ENCODE measurements at regions not wholly inside any gene's neighbourhood (a gene's known extent, or its start where the extent isn't known, plus 50 kb on each side); places are given as distances from the start of the nearest gene placed in this dataset.
"Not testable (repeated sequence)": the region's sequence is repeated elsewhere in the genome, so short reads cannot be mapped to it uniquely, and the experiment has no call there.

DNA sequence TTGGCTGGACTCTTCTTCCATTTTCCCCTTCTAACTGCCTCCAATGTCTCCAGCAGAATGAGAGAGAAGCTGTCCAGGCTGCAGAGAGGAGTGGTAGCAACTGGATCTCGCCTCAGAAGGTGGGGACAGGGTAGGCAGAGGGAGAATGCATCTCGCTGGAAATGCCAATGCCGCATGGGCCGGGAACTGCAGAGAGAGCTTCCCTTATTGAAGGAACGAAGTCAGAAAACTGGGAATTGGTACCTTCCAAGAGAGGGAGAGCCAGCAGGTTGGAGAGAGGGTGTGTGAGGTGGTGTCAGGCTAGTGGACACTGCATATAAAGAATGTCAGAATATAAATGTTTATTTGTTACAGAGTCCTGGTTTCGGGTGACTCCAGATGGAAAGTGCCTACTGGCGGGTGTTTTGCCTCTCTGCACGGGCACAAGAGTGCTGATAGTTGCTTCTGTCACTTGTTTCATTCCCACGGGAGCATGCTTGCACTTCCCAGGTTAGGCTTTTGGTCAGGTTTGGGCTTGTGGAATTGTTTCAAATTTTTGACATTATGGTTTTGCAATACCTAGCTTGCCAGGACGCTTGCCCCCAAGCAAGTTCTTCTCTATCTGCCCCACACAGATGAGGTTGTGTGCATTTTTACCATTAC is 156.8 kb upstream of the STS start:
- no peak for DNase-seq

DNA sequence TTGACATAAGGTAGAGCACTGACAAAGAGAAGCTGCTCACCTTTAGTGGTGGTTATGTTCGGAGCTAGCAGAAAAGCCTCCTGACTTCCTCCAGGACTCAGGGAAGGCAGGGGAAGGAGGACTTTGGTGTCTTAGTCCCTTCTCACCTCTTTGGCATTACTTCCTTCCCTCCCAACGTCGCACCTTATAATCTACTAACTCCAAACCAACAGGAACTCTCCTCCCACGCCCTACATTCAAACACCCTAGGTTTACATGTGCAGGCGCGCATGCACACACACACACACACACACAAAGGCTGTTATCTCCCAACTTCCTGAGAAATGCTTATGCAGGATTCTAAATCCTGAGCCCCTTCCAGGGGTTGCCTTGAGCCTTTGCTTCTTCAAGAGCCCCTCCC is 157.7 kb upstream of the STS start:
- no peak for DNase-seq

DNA sequence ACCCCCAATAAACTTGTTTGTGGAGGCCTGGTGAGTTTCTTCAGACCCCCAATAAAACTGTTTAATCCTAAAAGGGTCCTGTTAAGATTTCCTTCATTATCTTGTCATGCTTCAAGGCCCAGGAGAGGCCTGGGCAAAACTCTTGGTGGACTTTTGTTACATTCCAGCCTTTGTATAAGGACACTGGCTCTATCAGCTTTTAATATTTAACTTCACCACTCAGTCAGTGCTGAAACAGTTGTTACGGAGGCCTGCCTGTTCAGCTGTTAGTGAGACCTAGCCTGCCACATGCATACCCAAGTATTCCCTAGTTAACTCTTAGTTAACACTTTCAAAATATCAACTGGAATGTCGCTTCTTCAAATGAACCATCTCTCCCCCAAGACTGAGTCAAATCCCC is 158.8 kb upstream of the STS start:
- not testable (repeated sequence) for DNase-seq

DNA sequence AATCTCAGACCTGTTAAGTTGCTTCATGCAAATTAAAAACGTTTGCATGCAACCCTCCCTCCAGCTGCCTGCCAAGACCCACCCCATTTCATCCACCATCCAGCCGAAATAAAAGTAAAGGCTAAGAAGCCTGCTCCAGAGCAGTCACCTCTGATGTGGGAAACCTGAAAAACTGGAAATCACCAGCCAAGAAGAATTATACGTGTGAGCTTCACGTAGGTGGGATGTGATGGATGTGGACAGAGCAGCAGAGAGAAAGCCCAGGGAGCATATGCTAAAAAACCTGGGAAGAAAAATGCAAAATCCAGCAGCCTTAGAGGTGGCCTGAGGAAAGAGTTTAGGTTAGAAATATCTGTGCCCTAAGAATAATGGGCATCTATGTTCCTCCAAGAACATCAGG is 160.6 kb upstream of the STS start:
- no peak for DNase-seq

DNA sequence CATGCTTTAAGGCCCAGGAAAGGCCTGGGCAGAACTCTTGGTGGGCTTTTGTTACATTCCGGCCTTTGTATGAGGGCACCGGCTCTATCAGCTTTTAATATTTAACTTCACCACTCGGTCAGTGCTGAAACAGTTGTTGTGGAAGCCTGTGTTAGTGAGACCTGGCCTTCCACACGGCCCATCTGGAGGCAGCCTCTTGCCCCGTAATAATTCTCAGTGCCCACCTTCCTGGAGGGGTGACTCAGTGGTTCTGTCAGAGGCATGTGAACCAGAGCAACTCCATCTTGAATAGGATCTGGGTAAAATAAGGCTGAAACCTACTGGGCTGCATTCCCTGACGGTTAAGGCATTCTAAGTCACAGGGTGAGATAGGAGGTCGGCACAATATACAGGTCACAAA is 162.0 kb upstream of the STS start:
- no peak for DNase-seq

DNA sequence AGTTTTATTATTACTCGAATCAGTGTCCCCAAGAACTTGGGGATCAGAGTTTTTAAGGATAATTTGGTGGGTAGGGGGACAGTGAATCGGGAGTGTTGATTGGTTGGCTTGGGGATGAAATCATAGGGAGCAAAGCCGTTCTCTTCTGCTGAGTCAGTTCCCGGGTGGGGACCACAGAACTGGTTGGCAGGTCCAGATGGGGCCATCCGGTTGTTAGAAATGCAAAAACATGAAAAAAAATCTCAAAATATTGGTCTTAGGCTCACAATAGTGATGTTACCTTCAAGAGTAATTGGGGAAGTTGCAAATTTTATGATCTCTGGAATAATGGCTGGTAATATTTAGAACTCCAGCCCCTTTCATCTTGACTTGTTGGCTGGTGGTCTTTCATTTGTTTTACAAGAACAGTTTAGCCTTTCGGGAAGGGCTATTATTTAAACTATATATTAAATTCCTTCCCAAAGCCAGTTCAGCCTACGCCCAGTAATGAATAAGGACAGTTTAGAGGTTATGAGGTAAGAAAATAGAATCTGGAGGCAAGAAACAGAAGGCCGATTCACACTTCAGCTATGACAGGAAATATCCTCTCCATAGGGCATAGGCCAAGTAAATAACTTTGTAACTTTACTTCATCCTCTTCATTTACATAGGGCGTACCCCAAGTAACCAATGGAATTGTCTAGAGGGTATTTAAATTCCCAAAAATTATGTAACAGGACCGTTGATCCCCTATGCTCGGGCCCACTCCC is 164.1 kb upstream of the STS start:
- no peak for DNase-seq

DNA sequence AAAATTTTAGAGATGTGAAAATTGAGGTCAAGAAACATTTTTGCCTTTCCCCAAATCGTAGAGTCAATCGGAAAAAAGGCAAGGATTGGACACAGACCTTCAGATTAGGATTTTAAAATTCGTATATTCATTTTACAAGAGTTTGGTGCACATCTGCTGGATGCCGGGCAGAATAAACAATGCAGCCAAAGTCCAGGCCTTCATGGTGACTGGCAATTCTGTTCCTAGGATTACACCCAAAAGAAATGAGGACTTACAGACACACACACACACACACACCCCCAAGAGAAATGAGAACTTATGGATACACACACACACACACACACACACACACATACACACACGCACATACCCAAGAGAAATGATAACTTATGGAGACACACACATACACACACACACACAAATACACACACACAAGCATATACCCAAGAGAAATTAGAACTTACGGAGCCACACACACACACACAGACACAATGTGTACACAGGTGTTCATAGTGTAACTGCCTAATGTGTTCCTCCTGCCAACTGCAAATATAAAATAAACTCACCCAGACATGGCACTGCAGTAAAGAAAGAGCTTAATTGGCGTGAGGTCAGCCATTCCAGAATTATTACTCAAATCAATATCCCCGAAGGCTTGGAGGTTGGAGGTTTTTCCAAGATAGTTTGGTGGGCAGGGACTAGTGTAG is 165.7 kb upstream of the STS start:
- no peak for DNase-seq

DNA sequence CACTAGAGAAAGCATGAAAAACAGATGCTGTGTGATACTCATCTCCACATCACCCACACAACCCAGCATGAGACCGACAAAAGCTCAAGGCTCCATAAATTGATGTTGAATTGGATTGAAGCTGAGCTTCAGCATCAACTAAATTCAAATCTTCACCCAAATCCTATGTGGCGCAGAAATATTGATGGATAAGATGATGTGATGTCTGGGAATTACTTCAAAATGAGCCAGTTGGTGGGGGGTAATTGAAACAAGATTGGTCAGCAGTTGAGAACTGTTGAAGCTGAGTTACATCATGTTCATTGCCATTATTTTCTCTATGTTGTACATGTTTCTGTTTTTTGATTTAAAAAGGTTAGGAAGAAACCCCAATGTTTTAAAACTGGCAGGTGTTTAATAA is 166.5 kb upstream of the STS start:
- no peak for DNase-seq

DNA sequence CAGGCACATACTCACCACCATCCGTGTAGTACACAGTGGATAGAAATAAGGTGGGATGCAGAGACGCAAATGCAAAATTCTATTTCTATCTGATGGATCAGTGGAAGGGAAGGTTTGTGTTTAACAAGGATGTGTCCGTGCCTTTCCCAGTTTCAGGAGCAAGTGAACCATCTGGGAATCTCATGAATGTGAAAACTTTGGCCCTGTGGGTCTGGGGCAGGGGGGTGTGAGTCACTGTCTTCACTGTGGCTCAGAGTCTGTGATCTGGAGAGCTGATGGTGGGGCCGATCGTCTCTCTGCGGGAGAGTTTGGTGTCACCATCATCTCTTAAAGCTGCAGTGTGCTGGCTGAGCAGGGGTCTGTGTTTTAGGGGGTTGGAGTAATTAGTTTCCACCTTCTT is 179.3 kb upstream of the STS start:
- no peak for DNase-seq

DNA sequence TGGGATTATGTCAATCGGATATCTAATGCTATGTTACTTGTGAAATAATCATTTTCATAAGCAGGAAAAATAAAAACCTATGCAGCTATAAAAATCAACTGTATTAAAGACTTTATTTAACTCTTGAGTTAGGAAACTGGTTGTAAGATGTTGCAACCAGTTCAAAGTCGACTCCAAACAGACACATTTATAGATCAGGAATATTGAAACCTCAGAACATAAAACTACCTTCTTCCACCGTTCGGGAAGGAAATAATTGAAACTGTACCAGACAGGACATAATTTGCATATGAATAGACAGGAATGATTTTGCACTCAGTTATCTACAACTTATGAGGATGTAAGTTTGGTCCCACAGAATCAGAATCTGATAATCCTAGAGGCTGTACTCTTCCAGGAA is 181.8 kb upstream of the STS start:
- DNase-seq, result no peak

DNA sequence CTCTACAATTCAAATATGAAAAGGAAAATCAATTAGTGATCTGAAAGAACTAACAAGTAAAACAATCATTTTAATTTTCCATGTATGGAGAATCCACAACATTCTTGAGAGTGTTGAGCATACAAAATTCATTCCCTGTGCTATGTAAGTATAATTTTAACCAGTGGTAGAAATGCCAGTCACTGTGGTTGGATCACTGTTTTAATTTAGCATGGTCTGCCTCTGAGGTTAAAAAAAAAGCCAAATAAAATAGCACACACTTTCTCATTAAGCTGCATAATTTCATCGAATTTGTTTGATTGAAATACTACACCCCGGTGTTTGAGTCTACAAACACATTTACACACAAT is 185.5 kb upstream of the STS start:
- DNase-seq, result no peak

DNA sequence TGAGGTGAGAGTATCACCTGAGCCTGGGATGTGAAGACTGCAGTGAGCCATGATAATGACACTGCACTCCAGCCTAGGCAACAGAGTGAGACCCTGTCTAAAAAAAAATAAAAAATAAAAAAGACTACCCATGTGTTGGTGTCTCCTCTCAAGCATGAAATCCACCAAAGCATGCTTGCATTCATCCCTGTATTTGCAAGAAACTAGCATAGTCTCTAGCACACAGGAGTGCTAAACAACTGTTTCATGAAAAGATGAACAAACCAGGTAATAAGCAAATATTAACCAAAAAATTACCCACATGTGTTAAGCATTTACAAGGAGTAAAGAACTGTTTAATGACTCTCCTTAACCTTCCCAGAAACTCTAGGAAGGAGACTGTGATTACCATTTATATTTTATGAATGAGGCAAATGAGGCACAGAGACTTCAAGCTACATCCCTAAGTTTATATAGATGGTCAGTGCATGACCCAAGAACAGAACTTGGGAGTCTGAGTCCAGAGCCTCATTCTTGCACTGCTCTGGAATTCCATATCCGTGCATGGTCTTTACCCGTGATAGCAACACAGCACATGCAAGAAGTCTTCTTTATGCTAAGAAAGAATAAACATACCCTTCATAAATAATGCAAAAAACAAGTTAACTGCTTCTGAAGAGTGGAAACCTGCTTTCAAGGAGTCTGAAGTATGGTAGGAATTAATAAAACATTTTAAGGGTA is 186.1 kb upstream of the STS start:
- no peak for DNase-seq

DNA sequence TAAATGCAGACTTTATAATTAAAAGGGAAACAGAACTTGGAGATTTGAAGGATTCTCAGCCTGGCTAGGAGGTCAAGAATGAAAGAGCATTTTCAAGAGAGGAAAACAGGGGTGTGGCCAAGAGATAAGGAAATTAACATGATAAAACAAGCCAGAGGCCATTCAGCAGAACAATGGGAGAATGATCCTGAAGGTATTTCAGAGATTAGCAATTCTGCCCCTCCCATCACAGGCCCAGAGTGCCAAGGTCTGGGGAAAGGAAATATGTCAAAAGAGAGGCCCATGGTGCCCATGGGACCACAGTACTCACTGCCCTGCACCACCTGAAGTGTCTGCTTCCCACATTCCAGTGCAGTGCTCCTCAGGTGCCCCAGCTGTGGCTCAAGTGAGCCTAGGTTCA is 188.5 kb upstream of the STS start:
- DNase-seq, result no peak

DNA sequence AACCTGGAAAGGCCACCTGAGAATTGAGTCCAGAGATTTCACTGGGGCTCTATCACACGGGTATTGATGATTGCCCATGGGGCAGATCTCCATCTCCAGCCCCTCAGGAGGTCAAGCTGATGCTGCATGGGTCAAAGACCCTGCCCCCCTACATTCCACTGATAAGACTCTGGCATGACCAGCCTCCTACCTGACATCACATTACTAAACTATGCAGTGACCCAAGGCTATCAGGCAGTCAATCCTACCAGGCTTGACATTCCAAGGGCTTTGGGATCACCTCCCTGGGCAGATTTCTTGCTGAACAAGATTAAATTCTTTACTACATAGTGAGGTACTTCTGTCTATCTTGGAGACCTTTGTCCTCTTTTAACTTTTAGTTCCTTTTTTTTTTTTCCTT is 192.7 kb upstream of the STS start:
- no peak for DNase-seq

DNA sequence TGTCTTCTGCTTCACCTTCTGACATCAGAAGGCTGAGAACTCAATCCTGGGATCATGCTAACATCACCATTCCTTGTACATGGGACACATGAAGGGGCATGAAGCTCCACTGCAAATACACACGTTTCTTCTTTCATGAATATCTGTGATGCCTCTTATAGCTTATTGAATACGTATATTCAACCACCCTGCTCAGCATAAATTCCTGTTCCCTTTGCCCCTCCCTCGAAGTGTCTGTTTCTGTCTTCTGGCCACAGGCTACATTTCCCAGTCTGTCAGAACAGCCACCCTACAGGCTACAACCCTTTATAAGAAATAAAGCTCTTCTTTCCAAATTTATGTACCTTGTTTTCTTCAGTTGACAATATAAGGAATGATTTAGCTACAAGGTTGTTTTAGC is 201.3 kb upstream of the STS start:
- DNase-seq, result no peak

DNA sequence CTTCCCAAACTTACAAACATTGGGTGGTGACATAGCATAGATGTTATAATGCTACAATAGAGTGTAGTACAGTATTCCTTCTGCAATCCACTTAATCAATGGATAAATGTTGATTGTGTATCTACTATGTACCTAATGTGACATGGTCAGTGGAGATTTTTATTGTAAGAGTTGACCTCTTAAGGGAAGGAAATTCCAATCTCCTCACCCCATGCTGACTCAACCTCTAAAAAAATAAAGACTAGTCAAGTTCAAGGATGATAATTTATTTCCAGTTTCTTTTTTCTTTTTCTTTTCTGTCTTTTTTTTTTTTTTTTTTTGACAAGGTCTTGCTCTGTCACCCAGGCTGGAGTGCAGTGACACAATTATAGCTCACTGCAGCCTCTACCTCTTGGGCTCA is 206.5 kb upstream of the STS start:
- no peak for DNase-seq

DNA sequence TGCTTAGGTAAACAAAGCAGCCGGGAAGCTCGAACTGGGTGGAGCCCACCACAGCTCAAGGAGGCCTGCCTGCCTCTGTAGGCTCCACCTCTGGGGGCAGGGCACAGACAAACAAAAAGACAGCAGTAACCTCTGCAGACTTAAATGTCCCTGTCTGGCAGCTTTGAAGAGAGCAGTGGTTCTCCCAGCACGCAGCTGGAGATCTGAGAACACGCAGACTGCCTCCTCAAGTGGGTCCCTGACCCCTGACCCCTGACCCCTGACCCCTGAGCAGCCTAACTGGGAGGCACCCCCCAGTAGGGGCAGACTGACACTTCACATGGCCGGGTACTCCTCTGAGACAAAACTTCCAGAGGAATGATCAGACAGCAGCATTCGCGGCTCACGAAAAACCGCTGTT is 214.6 kb upstream of the STS start:
- not testable (repeated sequence) for DNase-seq

DNA sequence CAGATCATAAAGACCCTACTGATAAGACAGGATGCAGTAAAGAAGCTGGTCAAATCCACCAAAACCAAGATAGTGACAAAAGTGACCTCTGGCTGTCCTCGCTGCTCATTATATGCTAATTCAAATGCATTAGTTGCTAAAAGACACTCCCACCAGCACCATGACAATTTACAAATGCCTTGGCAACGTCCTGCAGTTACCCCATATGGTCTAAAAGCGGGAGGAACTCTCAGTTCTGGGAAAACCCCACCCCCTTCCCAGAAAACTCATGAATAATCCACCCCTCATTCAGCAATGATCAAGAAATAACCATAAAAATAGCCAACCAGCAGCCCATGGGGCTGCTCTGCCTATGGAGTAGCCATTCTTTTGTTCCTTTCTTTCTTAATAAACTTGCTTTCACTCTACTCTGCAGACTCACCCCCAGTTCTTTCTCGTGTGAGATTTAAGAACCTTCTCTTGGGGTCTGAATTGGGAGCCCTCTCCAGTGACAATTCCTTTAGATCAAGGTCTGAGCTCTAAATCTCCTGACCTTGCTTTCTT is 217.1 kb upstream of the STS start:
- no peak for DNase-seq

DNA sequence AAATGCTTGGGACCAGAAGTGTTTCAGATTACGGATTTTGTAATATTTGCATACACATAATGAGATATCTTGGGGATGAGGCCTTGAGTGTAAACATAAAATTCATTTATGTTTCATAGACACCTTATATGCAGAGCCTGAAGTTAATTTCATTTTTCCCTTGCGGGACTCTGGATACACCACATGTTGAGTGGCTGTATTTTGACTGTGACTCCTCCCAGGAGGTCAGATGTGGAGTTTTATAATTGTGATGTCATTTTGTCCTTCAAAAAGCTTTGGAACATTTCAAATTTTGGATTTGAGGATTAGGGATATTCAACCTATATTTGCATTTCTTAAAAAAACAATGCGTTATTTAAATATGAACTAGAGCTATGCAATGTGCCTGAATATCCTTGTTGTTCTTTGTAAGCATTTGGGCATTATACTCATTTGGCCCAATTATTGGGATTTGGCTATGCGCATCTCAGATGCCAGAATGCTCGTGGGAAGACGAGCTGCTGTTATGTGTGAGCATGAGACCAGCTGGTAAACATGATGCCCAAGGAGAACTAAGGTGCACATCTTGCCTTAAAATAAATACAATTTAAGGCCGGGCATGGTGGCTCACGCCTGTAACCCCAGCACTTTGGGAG is 223.0 kb upstream of the STS start:
- DNase-seq, result no peak

DNA sequence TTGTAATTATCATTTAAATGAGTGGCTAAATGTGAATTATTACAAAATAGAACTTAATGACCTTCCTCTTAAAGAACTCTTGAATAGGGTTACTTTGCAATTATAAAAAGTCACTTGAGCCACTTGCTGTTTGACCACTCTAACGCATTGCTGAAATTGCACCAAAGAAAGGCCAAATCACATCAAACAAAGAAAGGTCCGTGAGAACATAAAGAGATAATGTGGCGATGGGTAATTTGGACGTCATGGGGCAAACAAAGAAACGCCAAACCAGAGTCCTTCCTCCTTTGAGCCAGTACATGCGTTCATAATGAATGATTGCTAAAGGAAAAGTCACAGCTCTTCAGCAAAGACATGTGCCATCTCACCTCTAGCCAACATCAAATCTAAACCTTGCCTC is 229.8 kb upstream of the STS start:
- DNase-seq, result no peak

DNA sequence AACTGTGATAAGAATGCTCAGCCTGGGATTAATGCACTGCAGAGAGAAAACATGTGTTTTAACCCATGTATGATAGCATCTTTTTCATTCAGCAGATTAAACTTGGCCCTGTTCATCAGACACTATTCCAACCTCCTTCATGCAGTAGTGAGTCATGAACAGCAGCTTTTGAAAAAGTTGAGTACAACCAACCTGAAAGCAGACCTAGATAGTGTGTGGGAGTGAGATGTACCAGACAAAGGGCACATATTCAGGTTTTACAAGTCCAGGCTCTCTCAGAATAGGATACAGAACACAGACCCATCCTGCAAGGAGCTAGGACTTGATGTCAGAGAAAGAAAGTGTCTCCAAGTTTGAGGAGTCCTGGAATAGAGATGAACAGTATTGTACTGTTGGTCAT is 237.3 kb upstream of the STS start:
- no peak for DNase-seq

DNA sequence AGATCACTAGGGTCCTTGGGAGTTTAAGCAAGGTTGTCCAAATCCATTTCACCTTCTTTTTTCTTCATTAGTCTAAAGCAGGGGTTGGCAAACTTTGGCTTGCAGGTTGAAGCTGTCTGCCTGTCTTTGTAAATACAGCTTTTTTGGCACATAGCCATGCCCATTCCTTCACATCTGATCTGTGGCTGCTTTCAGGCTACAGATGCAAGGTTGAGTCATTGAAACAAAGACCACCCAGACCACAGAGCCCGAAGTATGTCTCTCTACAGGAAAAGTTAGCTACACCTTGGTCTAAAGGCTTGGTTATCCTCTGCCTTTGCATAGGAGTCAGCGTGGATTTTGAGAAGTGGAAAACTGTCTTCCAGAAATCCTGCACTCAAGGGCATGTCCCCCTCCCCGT is 238.1 kb upstream of the STS start:
- DNase-seq, result no peak

DNA sequence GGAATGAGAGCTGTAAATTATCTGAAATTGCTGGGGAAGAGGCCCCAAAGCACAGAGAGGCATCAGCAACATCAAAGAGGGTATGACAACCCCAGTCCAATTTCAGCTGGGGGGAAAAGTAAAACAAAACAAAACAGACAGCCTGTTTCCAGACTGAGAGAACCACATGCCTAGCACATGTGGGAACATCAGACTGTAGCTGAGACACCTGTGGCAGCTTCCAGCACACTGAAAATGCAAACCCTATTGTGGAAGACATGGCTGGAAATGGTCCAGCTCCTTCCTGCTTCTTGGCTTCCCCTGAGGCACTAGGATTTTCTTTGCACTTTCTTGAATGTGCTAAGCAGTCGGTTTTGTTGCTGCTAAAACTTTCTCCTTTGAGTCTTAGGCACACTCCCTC is 240.9 kb upstream of the STS start:
- no peak for DNase-seq
